C4-2B (cell line): ENCODE measurements at regions not wholly inside any gene's neighbourhood (a gene's known extent, or its start where the extent isn't known, plus 50 kb on each side); places are given as distances from the start of the nearest gene placed in this dataset.

Source experiments
- H3K27ac ChIP-seq: fragments of 450-650 bp; 2 replicates; pipeline ENCODE4 v1.5.1; 2017
- CTCF ChIP-seq: fragments of 450-650 bp; conservative IDR thresholded peaks from 2 replicates; pipeline ENCODE4 v1.5.1; 2017; ENCODE audit warnings: mild to moderate bottlenecking
- ZFX ChIP-seq: fragments of 450-650 bp; IDR thresholded peaks from 2 replicates; pipeline ENCODE4 v1.6.1; 2017

- TF ChIP-seq ZFX (no peak), CTCF (no peak)
- no peak overlapping the region for H3K27ac ChIP-seq
Measured at GRCh38 chr18:38663682-38664081, 1098.1 kb upstream of the CELF4 start.

- no peak overlapping the region for H3K27ac ChIP-seq
- TF ChIP-seq CTCF (no peak), ZFX (no peak)
Measured at GRCh38 chr18:38663270-38663669, 1097.7 kb upstream of the CELF4 start.

GRCh38 chr18:38654946-38655345, 1089.3 kb upstream of the CELF4 start:
- no peak overlapping the region for H3K27ac ChIP-seq

GRCh38 chr18:38651736-38652135, 1086.1 kb upstream of the CELF4 start:
- no peak overlapping the region for H3K27ac ChIP-seq
- TF ChIP-seq ZFX (no peak), CTCF (no peak)

More at GRCh38 chr18:38654946-38655345, 1089.3 kb upstream of the CELF4 start:
- TF ChIP-seq CTCF = no peak
- no peak for TF ChIP-seq ZFX

GRCh38 chr18:38648179-38648578, 1082.6 kb upstream of the CELF4 start:
- TF ChIP-seq ZFX (no peak), CTCF (no peak)
- no peak overlapping the region for H3K27ac ChIP-seq

- no peak for TF ChIP-seq ZFX
- TF ChIP-seq CTCF = no peak
Measured at GRCh38 chr18:38646296-38646695, 1080.7 kb upstream of the CELF4 start.

GRCh38 chr18:38644875-38645641, 1079.5 kb upstream of the CELF4 start:
- no peak for TF ChIP-seq ZFX
- TF ChIP-seq CTCF = no peak
- H3K27ac ChIP-seq = no peak overlapping the region

More at GRCh38 chr18:38646296-38646695, 1080.7 kb upstream of the CELF4 start:
- H3K27ac ChIP-seq = no peak overlapping the region
